OCI-LY1 (cell line): ENCODE measurements at regions not wholly inside any gene's neighbourhood (a gene's known extent, or its start where the extent isn't known, plus 50 kb on each side); places are given as distances from the start of the nearest gene placed in this dataset.

ENCODE experiments used
- H2AFZ ChIP-seq: fragments of 200-600 bp; sonication (generic), shearing (Covaris generic); 2 replicates; pipeline ENCODE4 v1.6.0; 2014; ENCODE audit warnings: antibody characterized with exemption, mild to moderate bottlenecking, low read length
- H3F3A ChIP-seq: fragments of 200-600 bp; sonication (generic), shearing (Covaris generic); 2 replicates; pipeline ENCODE4 v1.6.0; 2014; ENCODE audit warnings: mild to moderate bottlenecking, antibody characterized with exemption, low read length, moderate library complexity; ENCODE audit not compliant: insufficient read depth
- H3K27ac ChIP-seq: fragments of 200-600 bp; sonication (generic); 2 replicates; pipeline ENCODE4 v1.5.1; 2014; ENCODE audit warnings: low read length, mixed run types, mild to moderate bottlenecking, low read depth; ENCODE audit not compliant: poor library complexity, severe bottlenecking
- H3K27me3 ChIP-seq: fragments of 200-600 bp; sonication (generic); 2 replicates; pipeline ENCODE4 v1.6.0; 2014; ENCODE audit warnings: antibody characterized with exemption, mild to moderate bottlenecking, low read length, moderate library complexity; ENCODE audit not compliant: insufficient read depth
- H3K36me3 ChIP-seq: fragments of 200-600 bp; sonication (generic); 2 replicates; pipeline ENCODE4 v1.6.1; 2014; ENCODE audit warnings: mild to moderate bottlenecking, antibody characterized with exemption, low read length, moderate library complexity, mixed read lengths; ENCODE audit not compliant: insufficient read depth
- H3K4me1 ChIP-seq: fragments of 200-600 bp; sonication (generic); 2 replicates; pipeline ENCODE4 v1.5.1; 2014; ENCODE audit warnings: mild to moderate bottlenecking, low read length, moderate library complexity; ENCODE audit not compliant: insufficient read depth, severe bottlenecking
- H3K4me2 ChIP-seq: fragments of 200-600 bp; sonication (generic), shearing (Covaris generic); 2 replicates; pipeline ENCODE4 v1.6.1; 2014; ENCODE audit warnings: low read length
- H3K4me3 ChIP-seq: fragments of 200-600 bp; sonication (generic); 2 replicates; pipeline ENCODE4 v1.5.1; 2014; ENCODE audit warnings: low read length, low read depth, mild to moderate bottlenecking, mixed read lengths; ENCODE audit not compliant: poor library complexity, severe bottlenecking
- H3K79me2 ChIP-seq: fragments of 200-600 bp; shearing (Covaris generic); 2 replicates; pipeline ENCODE4 v1.6.1; 2016; ENCODE audit warnings: mixed run types, low read length, mixed read lengths; ENCODE audit not compliant: insufficient read depth
- H3K9ac ChIP-seq: fragments of 200-600 bp; sonication (generic), shearing (Covaris generic); 2 replicates; pipeline ENCODE4 v1.6.1; 2014; ENCODE audit warnings: mild to moderate bottlenecking, low read length, mixed read lengths
- H3K9me2 ChIP-seq: fragments of 200-600 bp; sonication (generic), shearing (Covaris generic); 2 replicates; pipeline ENCODE4 v1.6.1; 2014; ENCODE audit warnings: low read depth, mild to moderate bottlenecking, low read length, mixed read lengths
- H3K9me3 ChIP-seq: fragments of 200-600 bp; shearing (Covaris generic); 2 replicates; pipeline ENCODE4 v1.6.1; 2014; ENCODE audit warnings: low read length, mixed read lengths
- H4K20me1 ChIP-seq: fragments of 200-600 bp; sonication (generic), shearing (Covaris generic); 2 replicates; pipeline ENCODE4 v1.6.0; 2016; ENCODE audit warnings: mild to moderate bottlenecking, low read length; ENCODE audit not compliant: insufficient read depth
- EZH2 ChIP-seq: fragments of 200-600 bp; sonication (generic), shearing (Covaris generic); IDR thresholded peaks from 2 replicates; pipeline ENCODE4 v1.8.0; 2017; ENCODE audit warnings: borderline replicate concordance, mixed run types, mild to moderate bottlenecking, antibody characterized with exemption, low read length, moderate library complexity, mixed read lengths
- TF ChIP-seq, protein P1 (sequence below): fragments of 200-600 bp; sonication (generic), shearing (Covaris generic); IDR thresholded peaks from 2 replicates; pipeline ENCODE4 v1.5.1; 2017; ENCODE audit warnings: mild to moderate bottlenecking, antibody characterized with exemption, low read length, moderate library complexity, mixed read lengths

DNA sequence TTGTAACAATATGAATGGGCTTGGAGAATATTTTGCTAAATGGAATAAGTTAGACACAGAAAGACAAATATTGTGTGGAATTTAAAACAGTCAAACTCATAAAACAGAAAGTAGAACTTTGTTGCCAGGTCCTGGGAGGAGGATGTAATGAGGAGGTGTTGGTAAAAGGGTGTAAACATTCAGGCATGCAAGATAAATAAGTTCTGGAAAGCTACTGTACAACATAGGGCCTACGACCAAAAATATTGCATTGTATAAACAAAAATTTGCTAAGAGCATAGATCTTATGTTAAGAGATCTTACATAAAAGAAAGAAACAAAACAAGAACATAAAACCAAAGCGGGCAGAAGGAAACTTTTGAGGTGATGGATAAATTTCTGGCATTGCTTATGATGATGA lies 1907.8 kb upstream of the PCDH20 start:
- Histone ChIP-seq H3K9ac (no peak overlapping the region), H3F3A (no peaks in the 10 kb centered on the region), H2AFZ (0 out of 2 replicates have a peak overlapping the region, but pooled peaks have one; percentile 22), H3K27ac (no peak overlapping the region), H3K9me2 (no peaks in the 10 kb centered on the region), H3K4me2 (no peak overlapping the region), H3K4me3 (no peak overlapping the region), H3K79me2 (no peaks in the 10 kb centered on the region), H3K27me3 (no peaks in the 10 kb centered on the region), H3K36me3 (no peaks in the 10 kb centered on the region), H3K4me1 (no peaks in the 10 kb centered on the region), H4K20me1 (no peaks in the 10 kb centered on the region), H3K9me3 (no peaks in the 10 kb centered on the region)
- no peak for TF ChIP-seq EZH2
- TF ChIP-seq, protein P1, sequence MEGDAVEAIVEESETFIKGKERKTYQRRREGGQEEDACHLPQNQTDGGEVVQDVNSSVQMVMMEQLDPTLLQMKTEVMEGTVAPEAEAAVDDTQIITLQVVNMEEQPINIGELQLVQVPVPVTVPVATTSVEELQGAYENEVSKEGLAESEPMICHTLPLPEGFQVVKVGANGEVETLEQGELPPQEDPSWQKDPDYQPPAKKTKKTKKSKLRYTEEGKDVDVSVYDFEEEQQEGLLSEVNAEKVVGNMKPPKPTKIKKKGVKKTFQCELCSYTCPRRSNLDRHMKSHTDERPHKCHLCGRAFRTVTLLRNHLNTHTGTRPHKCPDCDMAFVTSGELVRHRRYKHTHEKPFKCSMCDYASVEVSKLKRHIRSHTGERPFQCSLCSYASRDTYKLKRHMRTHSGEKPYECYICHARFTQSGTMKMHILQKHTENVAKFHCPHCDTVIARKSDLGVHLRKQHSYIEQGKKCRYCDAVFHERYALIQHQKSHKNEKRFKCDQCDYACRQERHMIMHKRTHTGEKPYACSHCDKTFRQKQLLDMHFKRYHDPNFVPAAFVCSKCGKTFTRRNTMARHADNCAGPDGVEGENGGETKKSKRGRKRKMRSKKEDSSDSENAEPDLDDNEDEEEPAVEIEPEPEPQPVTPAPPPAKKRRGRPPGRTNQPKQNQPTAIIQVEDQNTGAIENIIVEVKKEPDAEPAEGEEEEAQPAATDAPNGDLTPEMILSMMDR = no peak

DNA sequence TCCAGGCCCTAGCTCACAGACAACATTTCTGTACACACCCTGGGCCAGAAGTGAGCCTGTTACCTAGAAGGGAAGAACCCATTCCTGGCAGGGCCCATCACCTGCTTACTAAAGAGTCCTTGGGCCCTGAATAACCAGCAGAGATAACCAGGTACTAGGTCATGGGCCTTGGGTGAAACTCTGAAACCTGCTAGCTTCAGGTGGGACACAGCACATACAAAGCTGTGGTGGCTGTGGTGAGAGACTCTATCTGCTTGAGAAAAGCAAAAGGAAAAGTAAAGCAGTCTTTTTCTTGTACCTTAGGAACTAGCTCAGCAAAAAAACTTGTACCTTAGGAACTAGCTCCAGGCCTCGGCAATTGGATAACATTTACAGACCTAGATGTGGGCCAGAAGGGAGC lies 1895.9 kb upstream of the PCDH20 start:
- H3K79me2 ChIP-seq = no peaks in the 10 kb centered on the region
- H2AFZ ChIP-seq = no peak overlapping the region
- no peak overlapping the region for H3K4me3 ChIP-seq
- no peaks in the 10 kb centered on the region for H3K9me3 ChIP-seq
- H3K36me3 ChIP-seq = no peaks in the 10 kb centered on the region
- TF ChIP-seq, protein P1 = no peak
- no peak for TF ChIP-seq EZH2
- H3K27me3 ChIP-seq = no peaks in the 10 kb centered on the region
- no peak overlapping the region for H3K4me2 ChIP-seq
- H3F3A ChIP-seq = no peaks in the 10 kb centered on the region
- no peak overlapping the region for H3K27ac ChIP-seq
- H4K20me1 ChIP-seq = no peaks in the 10 kb centered on the region
- H3K9ac ChIP-seq = no peak overlapping the region
- H3K9me2 ChIP-seq = no peaks in the 10 kb centered on the region
- peaks cover 7% of the 10 kb centered on the region for H3K4me1 ChIP-seq

DNA sequence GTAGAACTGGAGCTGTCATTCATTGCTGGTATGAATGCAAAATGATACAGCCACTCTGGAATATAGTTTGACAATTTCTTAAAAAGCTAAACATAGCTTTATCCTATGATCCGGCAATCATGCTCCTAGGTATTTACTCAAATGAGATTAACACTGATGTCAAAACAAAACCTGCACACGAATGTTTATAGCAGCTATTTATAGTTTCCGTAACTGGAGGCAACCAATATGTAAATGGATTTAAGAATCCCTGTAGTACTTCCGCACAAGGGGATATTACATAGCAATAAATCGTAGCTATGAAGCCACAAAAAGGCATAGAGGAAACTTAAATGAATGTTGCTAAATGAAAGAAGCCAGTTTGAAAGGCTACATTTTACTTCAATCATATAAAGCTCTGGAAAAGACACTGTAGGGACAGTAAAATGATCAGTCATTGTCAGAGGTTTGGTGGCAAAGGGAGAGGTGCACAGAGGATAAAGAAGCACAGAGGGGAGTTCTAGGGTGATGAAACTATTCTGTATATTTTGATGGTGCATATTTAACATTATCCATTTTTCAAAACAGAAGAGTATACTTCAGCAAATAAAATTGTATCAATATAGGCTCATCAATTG lies 1893.0 kb upstream of the PCDH20 start:
- Histone ChIP-seq H3K79me2 (no peaks in the 10 kb centered on the region), H2AFZ (no peak overlapping the region), H3K27me3 (no peaks in the 10 kb centered on the region), H3F3A (no peaks in the 10 kb centered on the region), H3K27ac (no peak overlapping the region), H3K9ac (no peak overlapping the region), H3K4me1 (peaks cover 7% of the 10 kb centered on the region), H3K9me3 (no peaks in the 10 kb centered on the region), H3K36me3 (no peaks in the 10 kb centered on the region), H3K9me2 (no peaks in the 10 kb centered on the region), H4K20me1 (no peaks in the 10 kb centered on the region), H3K4me3 (no peak overlapping the region), H3K4me2 (no peak overlapping the region)
- TF ChIP-seq, protein P1 = no peak
- no peak for TF ChIP-seq EZH2
